GM23338 (cell line): ENCODE measurements at regions not wholly inside any gene's neighbourhood (a gene's known extent, or its start where the extent isn't known, plus 50 kb on each side); places are given as distances from the start of the nearest gene placed in this dataset.

ENCODE experiments used
- CREB1 ChIP-seq: fragments of 250-450 bp; sonication (Bioruptor Pico); IDR thresholded peaks from 2 replicates; pipeline ENCODE4 v1.5.0; 2020; ENCODE audit warnings: low read depth, mild to moderate bottlenecking, moderate library complexity
- EZH2 ChIP-seq: fragments of 200-600 bp; sonication (generic); IDR thresholded peaks from one replicate; pipeline ENCODE4 v1.8.0; 2017; ENCODE audit warnings: antibody characterized with exemption, mild to moderate bottlenecking, low read depth; ENCODE audit not compliant: unreplicated experiment
- EZH2phosphoT487 ChIP-seq: fragments of 200-600 bp; sonication (generic); IDR thresholded peaks from one replicate; pipeline ENCODE4 v1.8.1; 2018; ENCODE audit warnings: antibody characterized with exemption; ENCODE audit not compliant: unreplicated experiment
- POLR2AphosphoS5 ChIP-seq: IDR thresholded peaks from 2 replicates; pipeline ENCODE4 v1.6.1; 2016; ENCODE audit warnings: antibody characterized with exemption, low read depth
- TF ChIP-seq, protein P1 (sequence below), 2 experiments: fragments of 200-600 bp in 1 of 2; sonication (generic) in 1 of 2; conservative IDR thresholded peaks; 2 replicates each; pipeline versions ENCODE4 v1.5.1 to v1.6.1; 2016 to 2017; ENCODE audit warnings: antibody characterized with exemption in 2 of 2, low read depth in 2 of 2, mild to moderate bottlenecking in 2 of 2, moderate library complexity in 1 of 2
- TF ChIP-seq, protein P2 (sequence below): IDR thresholded peaks from 2 replicates; pipeline ENCODE4 v1.6.1; 2016; ENCODE audit warnings: antibody characterized with exemption
- TF ChIP-seq, protein P3 (sequence below): IDR thresholded peaks from one replicate; pipeline ENCODE4 v1.6.1; 2018; ENCODE audit warnings: antibody characterized with exemption; ENCODE audit not compliant: unreplicated experiment

DNA sequence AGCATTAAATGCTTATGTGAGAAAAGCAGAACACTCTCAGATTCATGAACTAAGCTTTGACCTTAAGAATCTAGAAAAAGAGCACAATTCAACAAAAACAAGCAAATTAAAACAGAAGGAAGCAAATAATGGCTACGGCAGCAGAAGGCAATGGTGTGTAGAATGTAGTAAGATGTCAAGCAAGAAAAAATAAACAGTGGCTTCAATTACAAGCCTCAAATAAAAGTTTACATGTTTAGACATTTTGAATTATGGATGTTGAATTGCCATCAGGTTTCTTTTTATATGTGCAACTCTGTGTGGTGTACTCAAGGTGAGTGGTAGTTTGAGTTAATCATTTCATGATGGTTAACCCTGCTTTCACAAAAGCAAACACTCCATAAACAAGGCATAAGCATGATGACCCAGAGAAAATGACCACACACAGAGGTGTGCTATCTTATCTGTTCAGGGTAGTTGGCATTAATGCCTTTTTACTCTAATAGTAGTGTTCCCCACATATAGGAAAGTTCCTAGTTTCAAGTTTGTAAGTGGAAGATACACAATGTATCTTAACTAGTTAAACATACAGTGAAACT lies 207.1 kb downstream of the FIGN start:
- TF ChIP-seq EZH2phosphoT487 (no peak), POLR2AphosphoS5 (no peak), EZH2 (no peak), CREB1 (CRISPR knock-in tag) (no peak)
- TF ChIP-seq, protein P1, sequence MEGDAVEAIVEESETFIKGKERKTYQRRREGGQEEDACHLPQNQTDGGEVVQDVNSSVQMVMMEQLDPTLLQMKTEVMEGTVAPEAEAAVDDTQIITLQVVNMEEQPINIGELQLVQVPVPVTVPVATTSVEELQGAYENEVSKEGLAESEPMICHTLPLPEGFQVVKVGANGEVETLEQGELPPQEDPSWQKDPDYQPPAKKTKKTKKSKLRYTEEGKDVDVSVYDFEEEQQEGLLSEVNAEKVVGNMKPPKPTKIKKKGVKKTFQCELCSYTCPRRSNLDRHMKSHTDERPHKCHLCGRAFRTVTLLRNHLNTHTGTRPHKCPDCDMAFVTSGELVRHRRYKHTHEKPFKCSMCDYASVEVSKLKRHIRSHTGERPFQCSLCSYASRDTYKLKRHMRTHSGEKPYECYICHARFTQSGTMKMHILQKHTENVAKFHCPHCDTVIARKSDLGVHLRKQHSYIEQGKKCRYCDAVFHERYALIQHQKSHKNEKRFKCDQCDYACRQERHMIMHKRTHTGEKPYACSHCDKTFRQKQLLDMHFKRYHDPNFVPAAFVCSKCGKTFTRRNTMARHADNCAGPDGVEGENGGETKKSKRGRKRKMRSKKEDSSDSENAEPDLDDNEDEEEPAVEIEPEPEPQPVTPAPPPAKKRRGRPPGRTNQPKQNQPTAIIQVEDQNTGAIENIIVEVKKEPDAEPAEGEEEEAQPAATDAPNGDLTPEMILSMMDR (conservative IDR thresholded peaks at IDR 0.05; ENCODE audit: low read depth in 2 of 2): no peak
- TF ChIP-seq, protein P2, sequence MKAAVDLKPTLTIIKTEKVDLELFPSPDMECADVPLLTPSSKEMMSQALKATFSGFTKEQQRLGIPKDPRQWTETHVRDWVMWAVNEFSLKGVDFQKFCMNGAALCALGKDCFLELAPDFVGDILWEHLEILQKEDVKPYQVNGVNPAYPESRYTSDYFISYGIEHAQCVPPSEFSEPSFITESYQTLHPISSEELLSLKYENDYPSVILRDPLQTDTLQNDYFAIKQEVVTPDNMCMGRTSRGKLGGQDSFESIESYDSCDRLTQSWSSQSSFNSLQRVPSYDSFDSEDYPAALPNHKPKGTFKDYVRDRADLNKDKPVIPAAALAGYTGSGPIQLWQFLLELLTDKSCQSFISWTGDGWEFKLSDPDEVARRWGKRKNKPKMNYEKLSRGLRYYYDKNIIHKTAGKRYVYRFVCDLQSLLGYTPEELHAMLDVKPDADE: no peak
- TF ChIP-seq, protein P3, sequence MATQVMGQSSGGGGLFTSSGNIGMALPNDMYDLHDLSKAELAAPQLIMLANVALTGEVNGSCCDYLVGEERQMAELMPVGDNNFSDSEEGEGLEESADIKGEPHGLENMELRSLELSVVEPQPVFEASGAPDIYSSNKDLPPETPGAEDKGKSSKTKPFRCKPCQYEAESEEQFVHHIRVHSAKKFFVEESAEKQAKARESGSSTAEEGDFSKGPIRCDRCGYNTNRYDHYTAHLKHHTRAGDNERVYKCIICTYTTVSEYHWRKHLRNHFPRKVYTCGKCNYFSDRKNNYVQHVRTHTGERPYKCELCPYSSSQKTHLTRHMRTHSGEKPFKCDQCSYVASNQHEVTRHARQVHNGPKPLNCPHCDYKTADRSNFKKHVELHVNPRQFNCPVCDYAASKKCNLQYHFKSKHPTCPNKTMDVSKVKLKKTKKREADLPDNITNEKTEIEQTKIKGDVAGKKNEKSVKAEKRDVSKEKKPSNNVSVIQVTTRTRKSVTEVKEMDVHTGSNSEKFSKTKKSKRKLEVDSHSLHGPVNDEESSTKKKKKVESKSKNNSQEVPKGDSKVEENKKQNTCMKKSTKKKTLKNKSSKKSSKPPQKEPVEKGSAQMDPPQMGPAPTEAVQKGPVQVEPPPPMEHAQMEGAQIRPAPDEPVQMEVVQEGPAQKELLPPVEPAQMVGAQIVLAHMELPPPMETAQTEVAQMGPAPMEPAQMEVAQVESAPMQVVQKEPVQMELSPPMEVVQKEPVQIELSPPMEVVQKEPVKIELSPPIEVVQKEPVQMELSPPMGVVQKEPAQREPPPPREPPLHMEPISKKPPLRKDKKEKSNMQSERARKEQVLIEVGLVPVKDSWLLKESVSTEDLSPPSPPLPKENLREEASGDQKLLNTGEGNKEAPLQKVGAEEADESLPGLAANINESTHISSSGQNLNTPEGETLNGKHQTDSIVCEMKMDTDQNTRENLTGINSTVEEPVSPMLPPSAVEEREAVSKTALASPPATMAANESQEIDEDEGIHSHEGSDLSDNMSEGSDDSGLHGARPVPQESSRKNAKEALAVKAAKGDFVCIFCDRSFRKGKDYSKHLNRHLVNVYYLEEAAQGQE: no peak
